T-helper 2 cell treated with Interferon-gamma antibody and Interleukin-4, amounts not matched to agents 100 ng/mL and 5 ng/mL, for 36 hours (primary cell): ENCODE measurements at regions not wholly inside any gene's neighbourhood (a gene's known extent, or its start where the extent isn't known, plus 50 kb on each side); places are given as distances from the start of the nearest gene placed in this dataset.
"Not testable (repeated sequence)": the region's sequence is repeated elsewhere in the genome, so short reads cannot be mapped to it uniquely, and the experiment has no call there.

Experiments used
- intact Hi-C: fragments of 100-400 bp; cut with micrococcal nuclease; formaldehyde crosslinking; loops from one replicate; pipeline ENCODE4 v1.15.1; 2023

DNA sequence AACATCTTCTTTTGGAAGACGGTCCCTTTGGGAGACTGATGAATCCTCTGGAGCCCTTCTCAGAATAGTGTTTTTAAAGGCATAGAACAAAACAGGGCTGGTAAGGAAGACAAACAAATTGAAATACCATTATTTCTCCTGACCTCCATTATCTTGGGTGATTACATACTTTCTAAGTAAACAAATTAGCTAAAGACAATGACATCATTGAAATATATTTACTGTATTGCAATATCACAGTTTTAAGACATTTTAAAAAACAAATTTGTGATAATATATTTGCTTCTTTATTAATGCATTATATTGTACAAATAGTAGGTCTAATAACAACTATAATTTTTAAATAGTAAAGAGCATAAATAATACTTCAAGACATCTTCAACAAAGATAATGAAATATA lies 152.2 kb upstream of the CDK1 start:
- intact Hi-C loops, result no loop called here

DNA sequence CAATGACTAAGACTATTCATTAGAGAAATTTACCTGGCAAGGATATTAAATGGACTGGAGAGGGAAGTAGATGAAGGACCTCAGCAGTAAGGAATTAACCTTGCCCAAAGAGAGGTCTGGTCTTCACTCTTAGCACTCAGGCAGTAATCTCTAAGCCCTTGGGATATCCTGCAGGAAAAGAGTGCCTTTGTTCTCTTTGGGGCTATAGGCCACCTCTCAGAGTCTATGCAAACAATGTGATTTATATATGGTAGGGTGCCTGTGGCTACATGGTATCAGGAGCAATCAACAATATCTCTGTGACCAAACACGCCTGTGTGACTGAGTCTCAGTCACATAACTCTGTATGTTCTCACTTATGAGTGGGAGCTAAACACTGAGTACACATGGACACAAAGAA lies 154.7 kb upstream of the CDK1 start:
- intact Hi-C loops, result no loop called here

DNA sequence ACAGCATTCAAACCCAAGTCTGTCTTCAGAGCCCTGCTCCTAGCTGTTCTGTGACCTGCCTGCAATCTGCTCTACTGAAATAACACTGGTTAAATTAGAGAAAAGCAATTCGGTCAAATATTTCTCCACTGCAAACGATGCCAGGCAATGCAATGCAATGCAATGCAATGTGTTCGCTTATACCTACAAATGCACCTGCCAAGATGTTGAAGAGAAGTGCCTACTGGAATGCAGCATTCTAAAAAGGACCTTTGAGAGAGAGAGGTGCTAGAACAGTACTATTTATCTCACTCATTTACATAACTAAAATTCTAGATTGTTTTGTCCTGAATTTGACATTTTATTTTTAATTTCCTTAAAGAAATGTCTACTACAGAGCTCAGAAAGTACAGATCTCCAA lies 157.3 kb upstream of the CDK1 start:
- intact Hi-C loops, result no loop called here

DNA sequence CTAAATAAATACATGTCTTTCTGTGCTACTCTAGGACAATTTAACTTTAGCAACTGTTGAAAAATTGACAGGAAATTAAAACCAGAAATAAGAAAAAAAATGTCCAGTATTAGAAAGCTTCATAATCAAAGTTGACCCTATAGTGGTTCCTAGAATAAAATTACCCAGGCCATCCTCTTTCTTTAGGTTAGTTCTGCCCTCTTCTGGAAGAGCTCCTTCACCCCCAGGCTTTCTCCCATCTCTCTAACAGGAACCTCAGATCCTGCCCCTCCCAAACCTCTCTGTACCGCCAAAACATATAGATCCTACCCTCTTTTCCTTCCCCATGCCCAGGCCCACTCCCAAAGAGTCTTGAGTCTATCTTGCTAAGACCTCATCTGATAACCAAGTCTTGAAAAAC lies 159.4 kb upstream of the CDK1 start:
- intact Hi-C loops, result no loop called here

DNA sequence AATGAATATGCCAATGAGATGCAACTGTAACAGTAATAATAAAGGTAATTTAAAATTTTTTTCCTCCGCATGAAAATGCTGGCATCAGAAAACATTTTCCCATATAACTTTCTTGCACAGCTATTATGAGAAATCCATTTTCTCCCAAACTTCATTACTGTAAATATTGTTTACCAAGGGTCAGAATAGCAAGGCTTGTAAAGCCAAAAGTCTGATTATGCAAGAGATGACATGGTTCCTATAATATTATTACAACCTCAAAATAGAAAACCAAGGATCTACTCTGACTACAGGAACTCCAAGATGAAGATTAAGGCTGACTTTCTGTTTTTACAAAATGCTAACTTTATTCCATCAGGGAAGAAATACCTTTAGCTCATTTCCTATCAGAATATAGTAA lies 162.7 kb upstream of the CDK1 start:
- intact Hi-C loops, result no loop called here

DNA sequence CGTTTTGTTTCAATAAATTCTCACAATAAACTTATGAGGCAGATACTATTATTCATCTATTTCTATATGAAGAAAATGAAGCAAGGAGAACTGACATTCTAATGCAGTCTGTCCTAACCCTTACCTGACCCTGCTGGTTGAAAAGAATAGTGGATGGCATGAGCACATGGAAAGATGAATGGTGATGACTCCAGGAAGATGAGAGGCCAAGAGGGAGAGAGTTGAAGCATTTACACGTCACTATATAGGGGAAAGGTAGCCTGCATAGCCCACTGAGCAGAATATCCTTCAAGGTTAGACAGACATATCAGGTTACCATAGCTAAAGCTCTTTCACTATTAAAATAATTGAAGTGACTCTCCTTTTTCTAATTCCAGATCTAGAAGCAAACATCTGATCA lies 163.9 kb upstream of the CDK1 start:
- intact Hi-C loops, result no loop called here

DNA sequence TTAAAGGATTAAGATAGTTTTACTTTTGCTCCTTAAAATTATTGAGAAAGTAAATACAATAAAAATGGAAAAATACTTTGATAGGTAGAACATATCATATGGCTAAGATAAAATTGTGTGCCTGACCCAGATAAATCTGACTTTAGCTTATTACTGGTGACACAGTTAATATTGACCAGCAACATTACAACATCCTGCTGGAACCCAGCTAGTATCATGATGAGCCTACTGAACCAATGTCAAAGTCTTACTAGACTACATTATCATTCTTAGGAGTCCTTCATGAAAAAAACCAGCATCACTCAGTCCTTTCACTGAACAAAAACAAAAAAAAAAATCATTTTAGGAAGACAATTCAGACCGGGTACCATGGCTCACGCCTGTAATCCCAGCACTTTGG lies 164.8 kb upstream of the CDK1 start:
- intact Hi-C loops, result no loop called here

DNA sequence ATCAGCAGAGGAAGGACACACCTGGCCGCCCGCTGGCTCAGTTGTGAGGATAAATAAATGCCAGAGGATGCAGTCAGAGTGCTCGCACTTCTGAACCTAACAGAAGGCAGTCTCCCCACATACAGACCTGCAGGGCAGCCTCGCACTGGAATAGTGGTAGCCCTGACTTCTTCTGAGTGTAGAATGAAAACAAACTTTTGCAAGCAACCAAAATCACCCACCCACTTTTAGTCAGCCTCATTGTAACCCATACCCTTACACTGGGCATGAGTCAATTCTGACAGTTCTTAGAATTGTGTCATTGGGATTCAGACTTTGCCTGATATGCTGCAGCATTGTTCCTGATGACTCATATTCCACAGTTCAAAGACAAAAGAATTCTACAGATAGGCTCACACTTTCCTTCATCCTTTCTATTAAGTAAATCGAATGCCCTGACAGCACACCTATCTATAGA lies 167.0 kb upstream of the CDK1 start:
- intact Hi-C loops, result no loop called here

DNA sequence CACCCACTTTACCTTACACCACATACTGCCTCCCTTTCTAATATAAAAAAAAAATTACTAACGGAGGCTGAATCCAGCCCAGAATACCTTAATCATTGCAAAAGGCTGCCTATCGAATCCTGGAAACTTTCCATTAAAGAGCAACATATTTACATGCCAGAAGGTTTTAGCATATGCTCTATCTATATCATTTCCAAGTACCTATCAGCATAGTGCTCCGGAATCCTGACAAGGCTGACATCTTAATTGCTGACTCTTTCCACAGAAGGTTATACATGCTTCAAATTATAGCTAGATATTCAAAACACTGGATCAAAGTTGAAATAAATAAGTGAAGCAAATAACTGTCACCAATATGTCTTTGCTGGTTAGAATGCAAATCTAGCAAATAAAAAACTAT lies 170.9 kb upstream of the CDK1 start:
- intact Hi-C loops, result no loop called here

DNA sequence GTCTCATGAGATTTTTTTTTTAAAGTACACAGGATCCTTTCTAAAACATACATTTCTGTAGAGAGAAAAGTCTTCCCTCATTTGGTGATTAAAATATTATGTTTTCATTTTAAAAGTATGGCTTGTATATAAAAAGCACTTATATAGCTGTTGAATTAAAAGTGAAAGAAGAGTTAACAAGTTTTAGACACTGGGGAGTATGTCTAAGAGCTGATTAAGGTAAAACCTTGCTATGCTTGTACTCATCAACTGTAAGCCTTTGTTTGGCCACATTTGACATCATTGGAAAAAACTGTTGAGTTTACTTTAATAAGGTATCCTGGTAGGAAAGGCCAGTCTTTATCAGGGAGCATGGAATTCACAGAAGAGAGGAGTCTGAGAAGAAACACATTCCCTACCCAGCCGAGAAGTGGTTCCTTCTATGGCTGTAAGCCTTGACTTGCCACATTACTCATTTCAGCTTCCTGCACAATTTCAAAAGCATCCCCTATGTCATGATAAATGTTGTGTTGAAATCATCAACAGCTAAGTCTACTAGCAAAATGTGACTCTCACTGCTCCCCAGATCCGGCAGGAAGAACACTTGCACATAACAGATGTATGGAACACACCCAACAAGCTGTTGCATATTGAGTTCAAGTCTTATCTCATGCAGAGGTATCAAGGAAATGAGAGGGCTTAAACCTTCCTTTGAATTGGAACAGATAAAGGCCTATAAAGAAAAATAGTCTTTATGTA lies 171.8 kb upstream of the CDK1 start:
- intact Hi-C loops, result no loop called here

DNA sequence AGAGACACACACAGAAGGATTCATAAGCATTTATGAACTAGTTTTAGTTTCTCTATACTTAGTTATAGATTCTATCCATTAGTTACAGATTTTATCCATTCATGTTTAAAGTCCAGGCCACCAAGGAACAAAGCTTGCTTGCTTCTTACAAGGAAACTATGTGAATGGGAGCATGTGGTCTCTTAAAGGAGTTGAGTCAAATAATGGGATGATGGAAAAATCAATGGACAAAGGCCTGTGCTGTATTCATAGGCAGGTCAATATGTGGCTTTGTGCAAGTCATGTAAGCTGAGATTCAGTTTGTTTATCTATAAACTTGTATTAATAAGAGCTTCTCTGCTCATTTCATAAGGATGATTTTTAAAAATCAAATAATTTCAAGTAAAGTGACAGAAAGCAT lies 172.8 kb upstream of the CDK1 start:
- intact Hi-C loops, result no loop called here

DNA sequence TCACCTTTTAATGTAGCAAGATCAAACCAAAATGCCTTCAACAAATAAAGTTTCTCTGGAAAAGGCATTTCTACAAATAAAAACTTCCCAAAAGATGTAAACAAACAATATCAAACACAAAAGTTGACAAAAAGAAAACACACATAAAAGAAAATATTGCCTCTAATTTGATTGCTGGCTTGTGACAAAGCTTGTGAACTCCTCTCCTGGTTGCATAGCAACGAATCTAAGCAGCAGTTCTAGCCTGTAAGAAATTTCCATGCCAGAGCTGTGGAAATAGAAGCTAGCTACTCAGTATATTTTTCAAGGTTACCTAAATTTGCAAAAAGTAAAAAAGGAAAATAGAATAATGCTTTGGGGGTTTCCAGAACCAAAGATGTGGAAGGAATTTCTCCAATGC lies 173.9 kb upstream of the CDK1 start:
- intact Hi-C loops, result no loop called here

DNA sequence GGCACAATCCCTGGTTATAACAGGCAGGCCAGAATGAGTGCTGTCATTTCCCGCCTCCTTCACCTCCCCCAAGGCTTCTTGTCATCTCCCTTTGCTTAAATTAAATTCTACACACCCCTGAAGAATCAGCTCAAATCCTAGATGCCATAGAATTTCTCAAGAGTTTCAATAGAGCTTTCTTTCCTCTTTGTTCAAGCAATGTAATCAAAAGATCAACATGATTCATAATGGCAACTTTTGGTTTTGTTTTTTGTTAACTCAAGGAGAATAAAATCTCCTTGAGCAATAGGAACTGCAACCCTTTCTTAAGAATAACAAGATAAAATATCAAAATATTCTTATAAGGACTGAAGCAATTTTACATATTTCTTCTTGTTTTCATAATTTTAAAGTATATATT lies 180.8 kb upstream of the CDK1 start:
- intact Hi-C loops, result no loop called here

DNA sequence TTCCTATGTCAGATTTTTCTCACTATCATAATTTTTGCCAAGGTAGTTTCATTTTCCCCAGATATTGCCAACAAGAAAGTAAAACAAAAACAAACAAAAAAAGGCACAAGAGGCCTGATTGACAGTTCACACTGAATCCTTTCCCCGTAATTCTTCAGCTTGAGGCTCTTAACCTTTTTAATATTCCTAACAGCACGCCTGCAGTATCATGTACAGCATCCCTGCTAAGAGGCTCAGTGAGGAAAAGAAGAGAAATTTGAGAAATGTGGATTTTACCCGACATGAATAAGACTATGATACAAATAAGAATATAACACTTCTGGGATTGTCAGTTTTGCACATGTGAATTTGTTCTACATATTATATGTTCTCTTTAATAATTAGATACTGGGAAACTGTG lies 182.4 kb upstream of the CDK1 start:
- intact Hi-C loops, result no loop called here

DNA sequence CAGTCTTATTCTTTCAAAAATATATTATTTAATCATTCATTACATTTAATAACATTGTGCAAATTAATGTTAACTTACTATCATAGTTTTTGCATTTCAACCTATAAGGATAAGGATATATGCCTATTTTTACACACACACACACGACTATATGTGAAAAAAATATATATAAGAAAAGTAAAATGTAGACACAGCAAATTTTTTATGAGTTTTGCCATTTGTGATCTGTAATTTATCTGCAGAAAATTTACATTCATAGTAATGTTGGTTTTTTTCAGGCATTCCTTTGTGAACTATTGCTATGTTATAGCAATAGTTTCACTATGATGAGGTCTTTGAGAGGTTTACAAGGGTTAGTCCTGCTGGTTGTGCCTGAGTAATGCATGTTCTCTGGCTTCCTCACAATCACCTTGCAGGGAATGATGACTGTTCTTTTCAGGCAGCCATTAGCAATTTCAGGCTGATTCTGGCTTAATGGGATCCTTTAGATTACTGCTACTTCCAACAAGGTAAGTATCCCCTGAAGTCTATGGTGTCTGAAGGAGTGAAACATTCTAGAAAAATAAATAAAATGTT lies 183.7 kb upstream of the CDK1 start:
- intact Hi-C loops, result no loop called here

DNA sequence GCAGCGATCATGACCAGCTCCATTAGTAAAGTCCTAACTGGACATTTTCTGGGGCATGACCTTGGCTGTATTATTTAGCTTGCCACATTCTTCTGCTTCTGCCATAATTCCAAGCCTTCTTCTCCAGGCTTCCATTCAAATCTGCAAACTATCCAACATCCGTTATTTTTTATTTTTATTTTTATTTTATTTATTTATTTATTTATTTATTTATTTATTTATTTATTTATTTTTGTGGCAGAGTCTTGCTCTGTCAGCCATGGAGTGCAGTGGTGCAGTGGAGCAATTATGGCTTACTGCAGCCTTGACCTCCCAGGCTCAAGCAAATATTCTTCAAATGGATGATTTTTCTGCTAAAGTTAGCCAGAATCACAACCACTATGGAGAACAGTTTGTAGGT lies 187.2 kb upstream of the CDK1 start:
- intact Hi-C loops, result no loop called here

DNA sequence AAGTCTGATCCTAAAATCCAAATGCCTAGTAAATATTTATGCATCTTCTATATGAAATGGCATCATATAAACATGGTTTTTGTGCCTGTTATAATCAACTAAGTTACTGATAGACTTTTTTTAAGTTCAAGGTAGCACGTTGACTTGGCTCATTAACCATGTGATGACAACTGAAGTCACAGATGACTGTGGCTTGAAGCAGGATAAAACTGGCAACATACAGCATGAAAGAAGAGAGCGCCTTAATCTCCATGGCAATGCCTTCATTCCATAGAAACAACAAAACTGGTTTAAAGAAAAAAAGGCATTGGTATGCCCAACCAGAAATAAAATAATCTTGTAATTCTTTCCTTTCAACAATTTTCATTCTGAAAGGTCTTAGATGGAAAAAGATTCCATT lies 188.9 kb upstream of the CDK1 start:
- intact Hi-C loops, result no loop called here

DNA sequence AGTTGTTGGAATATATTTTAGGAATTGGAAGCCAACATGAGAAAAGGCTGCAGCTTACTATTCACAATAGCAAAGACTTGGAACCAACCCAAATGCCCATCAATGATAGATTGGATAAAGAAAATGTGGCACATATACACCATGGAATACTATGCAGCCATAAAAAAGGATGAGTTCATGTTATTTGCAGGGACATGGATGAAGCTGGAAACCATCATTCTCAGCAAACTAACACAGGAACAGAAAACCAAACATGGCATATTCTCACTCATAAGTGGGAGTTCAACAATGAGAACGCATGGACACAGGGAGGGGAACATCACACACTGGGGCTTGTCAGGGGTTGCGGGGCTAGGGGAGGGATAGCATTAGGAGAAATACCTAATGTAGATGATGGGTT lies 192.1 kb upstream of the ANK3 start:
- intact Hi-C loops, result not testable (repeated sequence)

DNA sequence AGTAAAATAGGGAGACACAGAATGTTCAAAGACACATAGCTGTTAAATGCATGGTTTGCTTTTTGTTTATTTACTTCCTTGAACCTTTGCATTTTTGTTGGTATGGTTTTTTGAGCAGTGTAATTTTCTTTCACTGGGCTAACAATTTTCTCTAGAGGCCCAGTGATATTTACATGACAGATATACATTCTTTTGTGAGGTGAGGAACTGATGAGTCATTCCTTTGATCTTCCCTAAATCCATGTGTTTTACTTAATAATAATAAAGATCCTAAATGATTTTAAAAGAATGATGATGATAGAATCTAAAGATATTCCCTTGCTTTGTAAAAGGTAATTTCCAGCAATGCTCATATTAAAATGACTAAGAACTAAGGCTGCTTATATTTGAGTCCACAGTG lies 188.5 kb upstream of the ANK3 start:
- intact Hi-C loops, result no loop called here

DNA sequence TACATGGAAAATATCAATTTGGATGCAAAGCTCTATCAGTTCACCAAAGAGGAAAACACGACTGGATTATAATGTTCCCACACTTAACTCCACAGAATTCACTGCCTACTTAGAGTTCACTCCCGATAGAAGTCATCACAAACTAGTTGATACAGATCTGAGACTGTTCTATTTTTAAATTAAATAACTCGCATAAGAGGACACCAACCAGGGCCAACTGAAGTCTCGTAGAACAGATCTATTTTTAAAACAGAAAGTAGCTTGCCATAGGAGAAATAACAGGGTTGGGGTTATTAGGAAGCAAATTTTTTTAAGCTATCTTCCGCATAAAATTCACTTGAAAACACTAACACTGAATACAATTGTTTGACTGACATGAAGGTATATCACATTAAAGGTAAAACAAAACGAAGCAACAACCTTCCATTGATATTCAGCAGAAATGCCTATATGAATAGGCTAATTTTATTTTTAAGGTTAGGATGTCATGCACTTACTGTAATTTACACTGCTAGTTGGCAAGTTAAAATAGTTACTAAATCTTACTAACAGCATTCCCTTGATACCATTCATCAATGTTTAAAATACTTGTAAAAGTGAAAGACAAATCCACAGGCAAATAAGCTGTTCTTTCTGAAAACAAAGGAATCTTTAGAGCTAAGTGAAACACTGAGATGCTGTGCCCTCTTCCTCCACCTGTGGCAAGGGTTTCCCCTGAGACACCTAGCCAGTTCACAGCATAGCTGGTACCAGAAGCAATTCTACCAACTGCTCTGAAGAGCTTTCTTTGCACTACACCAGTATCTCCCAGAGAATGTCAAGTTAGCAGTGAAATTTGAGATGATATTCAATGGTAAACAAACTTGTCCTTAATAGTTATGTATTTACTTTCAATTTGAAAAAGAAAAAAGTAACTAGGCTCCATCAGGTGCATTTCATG lies 186.7 kb upstream of the ANK3 start:
- intact Hi-C loops, result no loop called here

DNA sequence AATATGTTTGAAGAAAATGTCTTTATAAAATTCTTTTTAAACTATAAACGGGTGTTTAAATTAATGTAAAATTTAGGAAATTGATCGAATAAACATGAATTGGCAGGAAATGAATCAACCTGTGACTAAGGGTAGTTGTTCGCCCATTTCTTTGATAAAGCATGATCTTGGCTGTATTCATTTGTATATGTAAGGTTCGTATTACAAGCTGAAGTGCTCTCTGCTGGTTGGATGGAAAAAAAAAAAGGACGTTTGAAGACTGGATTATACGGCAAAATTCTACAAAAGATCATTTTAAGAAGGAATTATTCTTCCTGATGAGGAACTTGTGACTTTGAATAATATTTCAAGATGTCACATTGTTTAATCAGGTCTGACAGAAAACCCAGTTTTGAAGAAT lies 185.4 kb upstream of the ANK3 start:
- intact Hi-C loops, result no loop called here

DNA sequence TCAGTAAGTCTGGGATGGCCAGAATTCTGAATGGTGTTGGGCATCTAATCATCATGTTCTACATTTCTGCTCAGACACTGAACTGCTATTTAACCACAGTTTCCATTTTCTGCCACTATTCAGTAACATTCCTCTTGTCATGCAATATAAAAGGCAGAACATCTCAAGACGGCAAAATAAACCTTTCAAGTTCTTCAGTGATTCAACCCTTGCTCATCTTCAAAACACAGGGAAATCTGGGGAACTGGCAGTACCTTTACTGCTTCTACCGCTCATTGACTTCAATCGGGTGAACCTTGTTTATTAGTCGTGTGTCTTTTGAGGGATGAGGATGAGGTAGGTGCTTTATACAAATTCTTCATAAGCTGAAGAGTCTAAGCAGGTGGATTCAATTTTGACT lies 184.7 kb upstream of the ANK3 start:
- intact Hi-C loops, result loop anchor here (5.0 kb wide), 1 partner anchor 158 kb away; no protein-coding TSS in a partner anchor
